ENCODE measurements at regions not wholly inside any gene's neighbourhood (a gene's known extent, or its start where the extent isn't known, plus 50 kb on each side); places are given as distances from the start of the nearest gene placed in this dataset.

GRCh38 chr16:54412777-54413455, 126.3 kb upstream of the IRX3 start:
- no peak for DNase-seq (ENCODE audit: low spot score)

DNA sequence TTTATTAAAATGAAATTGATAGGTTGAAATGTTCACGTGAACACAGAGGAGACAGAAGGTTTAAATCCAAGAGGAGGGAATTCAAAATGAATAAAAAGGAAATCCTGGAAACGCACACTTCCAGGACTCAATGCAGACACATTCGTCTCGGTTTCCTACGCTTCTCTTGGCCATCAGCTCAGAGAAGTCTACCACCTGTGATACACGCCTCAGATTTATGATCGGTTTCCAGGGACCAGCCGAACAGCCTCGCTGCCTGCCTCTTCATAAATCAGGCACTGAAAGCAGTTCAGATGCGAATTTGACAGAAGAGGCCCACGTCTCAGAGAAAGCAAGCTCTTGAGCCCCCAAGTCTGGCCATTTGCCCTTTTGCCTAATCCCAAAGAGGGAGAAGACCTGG, 125.5 kb upstream of the IRX3 start:
- DNase-seq (ENCODE audit: low spot score): no peak

GRCh38 chr16:54411544-54411943, 125.0 kb upstream of the IRX3 start:
- DNase-seq (ENCODE audit: low spot score): no peak

- no peak for DNase-seq (ENCODE audit: low spot score)
These were observed 123.4 kb upstream of the IRX3 start for GRCh38 chr16:54409982-54410381.

DNA sequence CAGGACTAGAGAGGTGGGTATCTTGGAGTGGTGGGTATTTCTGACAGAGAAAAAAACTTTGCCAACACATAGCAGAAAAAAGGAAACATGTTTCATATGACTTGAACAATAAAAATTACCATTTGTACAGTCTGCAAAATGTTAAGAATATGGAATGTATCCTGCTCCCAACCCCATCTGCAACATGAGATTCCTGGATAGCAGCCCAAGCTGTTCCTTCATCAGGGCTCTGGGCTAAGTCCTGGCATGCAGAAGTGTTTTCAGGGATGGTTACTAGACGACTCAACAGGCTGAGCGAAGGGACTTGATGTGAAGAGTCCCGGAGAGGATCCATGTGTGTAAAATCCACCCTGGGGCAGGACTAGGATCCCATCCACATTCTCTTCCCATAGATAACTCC, 121.0 kb upstream of the IRX3 start:
- DNase-seq (ENCODE audit: low spot score): no peak

- no peak for DNase-seq (ENCODE audit: low spot score)
These were observed 118.9 kb upstream of the IRX3 start for GRCh38 chr16:54405478-54405877.

DNA sequence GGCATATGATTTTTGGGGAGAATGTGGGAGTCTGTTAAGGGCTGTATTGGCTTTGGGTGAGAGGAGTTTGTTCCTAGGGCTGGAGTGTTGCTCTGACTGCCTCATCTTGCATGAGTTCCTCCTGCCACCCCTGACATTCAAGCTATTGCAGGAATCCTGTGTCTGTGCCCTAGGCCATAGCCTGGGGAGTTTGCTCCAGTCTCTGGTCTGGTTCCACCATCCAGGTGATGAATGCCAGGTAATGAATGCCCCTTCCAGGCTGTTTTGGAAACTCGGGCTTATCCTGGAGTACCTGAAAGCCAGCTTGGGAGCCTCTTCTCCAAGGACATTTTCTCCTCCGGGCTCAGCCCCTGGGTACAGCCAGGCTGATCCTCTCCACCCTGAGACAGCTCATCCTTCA, 117.0 kb upstream of the IRX3 start:
- DNase-seq (ENCODE audit: low spot score): no peak

- DNase-seq (ENCODE audit: low spot score): no peak
These were observed 116.3 kb upstream of the IRX3 start for GRCh38 chr16:54402873-54403272.

DNA sequence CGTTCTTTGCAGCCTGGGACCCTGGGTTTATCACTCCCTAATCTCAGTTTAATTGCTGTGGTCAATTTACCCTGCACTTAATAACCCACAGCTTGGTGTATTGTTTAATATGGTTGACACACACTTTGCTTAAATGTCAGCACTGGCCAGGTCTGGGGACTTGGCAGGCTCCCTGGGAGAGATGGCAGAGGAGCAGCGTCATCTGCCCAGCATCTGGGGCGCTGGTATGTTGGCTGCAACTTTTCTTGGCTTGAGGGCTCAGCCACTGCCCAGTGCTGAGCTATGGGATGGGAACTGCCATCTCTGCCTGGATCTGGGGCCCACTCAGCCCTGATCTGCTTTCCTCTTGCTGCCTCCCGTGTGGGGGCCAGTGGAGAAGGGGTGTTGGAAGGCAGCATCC, 115.7 kb upstream of the IRX3 start:
- DNase-seq (ENCODE audit: low spot score): no peak

GRCh38 chr16:54400261-54400660, 113.7 kb upstream of the IRX3 start:
- DNase-seq (ENCODE audit: low spot score): no peak

DNA sequence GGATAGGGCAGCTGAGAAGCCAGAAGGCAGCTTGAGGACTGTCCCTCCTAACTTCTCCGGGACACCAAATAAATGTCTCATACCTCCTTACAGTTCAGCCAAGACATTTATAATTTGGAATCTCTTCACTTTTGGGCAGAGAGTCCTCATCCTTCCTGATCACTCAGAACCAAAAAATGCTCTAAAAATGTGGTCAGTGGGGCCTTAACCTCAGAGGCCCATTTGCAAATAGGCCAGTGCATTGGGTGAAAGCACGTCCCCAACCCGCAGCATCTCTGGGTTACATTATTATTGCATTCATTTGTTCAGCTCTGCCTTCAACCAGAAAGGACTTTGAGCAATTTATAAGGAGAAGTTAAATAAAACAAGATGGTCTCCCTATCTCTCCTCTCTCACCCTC, 112.4 kb upstream of the IRX3 start:
- DNase-seq (ENCODE audit: low spot score): no peak

- no peak for DNase-seq (ENCODE audit: low spot score)
These were observed 111.3 kb upstream of the IRX3 start for GRCh38 chr16:54397838-54398237.

GRCh38 chr16:54397190-54397835, 110.7 kb upstream of the IRX3 start:
- no peak for DNase-seq (ENCODE audit: low spot score)

- no peak for DNase-seq (ENCODE audit: low spot score)
These were observed 103.4 kb upstream of the IRX3 start for GRCh38 chr16:54389836-54390494.

GRCh38 chr16:54385141-54385540, 98.6 kb upstream of the IRX3 start:
- DNase-seq (ENCODE audit: low spot score): no peak

- DNase-seq (ENCODE audit: low spot score): no peak
These were observed 95.2 kb upstream of the IRX3 start for GRCh38 chr16:54381601-54382313.

DNA sequence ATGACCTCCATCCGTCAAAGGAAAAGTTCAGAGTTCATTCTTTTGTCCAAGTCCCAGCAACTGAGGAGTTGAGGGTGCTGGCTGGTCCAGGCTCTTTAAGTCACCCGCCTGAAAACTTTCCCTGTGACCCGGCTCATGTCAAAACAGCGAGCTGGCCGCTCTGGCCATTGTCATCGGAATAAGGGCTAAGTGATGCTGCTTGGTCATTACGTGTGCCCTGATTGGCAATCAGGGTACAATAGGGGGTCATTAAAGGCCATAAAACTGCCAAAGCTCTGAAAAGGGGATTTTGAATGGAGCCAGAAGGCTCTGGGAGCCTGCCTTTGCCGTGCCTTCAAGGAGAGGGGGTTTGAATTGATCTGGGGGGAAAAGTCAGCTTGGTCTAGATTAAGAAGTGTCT, 88.5 kb upstream of the IRX3 start:
- no peak for DNase-seq (ENCODE audit: low spot score)

- DNase-seq (ENCODE audit: low spot score): peak; percentile 14
These were observed 87.2 kb upstream of the IRX3 start for GRCh38 chr16:54373534-54374520.

DNA sequence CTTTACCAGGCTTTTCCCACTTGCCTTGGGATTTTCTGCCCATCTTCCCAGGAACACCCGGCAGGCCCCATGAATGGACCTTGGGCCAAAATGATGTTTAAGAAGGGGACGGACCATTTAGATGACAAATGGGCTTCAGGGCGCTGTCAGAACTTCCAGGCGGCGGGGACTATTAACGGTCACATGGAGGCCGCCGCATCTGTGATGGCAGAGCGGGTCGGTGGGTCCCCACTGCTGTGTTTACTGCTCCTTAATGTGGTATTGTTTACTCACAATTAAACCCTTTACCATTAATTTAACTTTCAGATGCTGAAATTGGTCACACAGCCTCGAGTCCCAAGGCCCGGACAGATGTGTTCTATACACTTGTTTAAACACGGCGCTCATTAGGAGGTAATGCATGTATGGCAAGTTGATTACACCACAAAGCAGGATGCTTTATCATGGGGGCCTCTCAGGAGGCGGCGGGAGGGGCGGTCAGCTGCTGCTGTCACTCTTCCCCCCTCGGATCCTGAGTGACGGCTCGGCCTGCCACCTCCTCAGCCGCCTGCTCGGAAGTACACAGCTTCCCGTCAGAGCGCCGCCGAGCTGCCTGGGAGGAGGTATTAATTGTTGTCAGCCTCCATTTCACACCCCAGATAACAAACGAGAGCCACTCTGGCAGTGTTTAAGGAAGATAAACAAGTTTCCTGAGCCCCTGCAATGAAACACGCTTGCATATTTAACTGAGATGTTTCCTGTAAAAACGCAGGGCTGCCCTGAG, 83.9 kb upstream of the IRX3 start:
- no peak for DNase-seq (ENCODE audit: low spot score)

GRCh38 chr16:54369861-54370260, 83.3 kb upstream of the IRX3 start:
- DNase-seq (ENCODE audit: low spot score): no peak

GRCh38 chr16:54366943-54367342, 80.4 kb upstream of the IRX3 start:
- no peak for DNase-seq (ENCODE audit: low spot score)

Data from COLO829 (cell line).